Breast epithelium (tissue), 3 donors: ENCODE measurements at regions not wholly inside any gene's neighbourhood (a gene's known extent, or its start where the extent isn't known, plus 50 kb on each side); places are given as distances from the start of the nearest gene placed in this dataset.

Source experiments
- CTCF ChIP-seq, 3 donors: fragments of 450-650 bp; IDR thresholded peaks; one replicate each; pipeline ENCODE4 v1.5.1; 2016 to 2017; ENCODE audit warnings: antibody characterized with exemption in 3 of 3, mild to moderate bottlenecking in 3 of 3, moderate library complexity in 3 of 3
- POLR2A ChIP-seq: fragments of 450-650 bp; IDR thresholded peaks from one replicate; pipeline ENCODE4 v1.6.1; 2016; ENCODE audit warnings: antibody characterized with exemption, mild to moderate bottlenecking, moderate library complexity
- POLR2AphosphoS5 ChIP-seq, 3 donors: sonication (generic); formaldehyde crosslinking; IDR thresholded peaks; one replicate each; pipeline ENCODE4 v1.6.1; 2017; ENCODE audit warnings: antibody characterized with exemption in 3 of 3

GRCh38 chr1:209433649-209434031 lies 149.9 kb upstream of the CAMK1G start:
- TF ChIP-seq CTCF (IDR thresholded peaks at IDR 0.05) (no peak), POLR2AphosphoS5 (IDR thresholded peaks at IDR 0.05) (no peak), POLR2A (no peak)
